Liver (tissue), 8 donors: ENCODE measurements at regions not wholly inside any gene's neighbourhood (a gene's known extent, or its start where the extent isn't known, plus 50 kb on each side); places are given as distances from the start of the nearest gene placed in this dataset.

Experiments used
- DNase-seq: peaks from one replicate; pipeline ENCODE4 v3.0.0-alpha.2; 2017; ENCODE audit warnings: low spot score
- H3K27ac ChIP-seq, 2 donors: one replicate each; pipeline ENCODE4 v1.7.0; 2013; ENCODE audit warnings: inconsistent platforms in 2 of 2, low read length in 2 of 2, control low read depth in 1 of 2, low read depth in 1 of 2, mild to moderate bottlenecking in 1 of 2
- H3K27me3 ChIP-seq, 4 donors: one replicate each; pipeline versions ENCODE4 v1.6.1 to v1.7.0; 2013; ENCODE audit warnings: low read length in 3 of 4, inconsistent platforms in 1 of 4, mild to moderate bottlenecking in 1 of 4, moderate library complexity in 1 of 4; ENCODE audit not compliant: control insufficient read depth in 4 of 4, insufficient read depth in 4 of 4
- H3K36me3 ChIP-seq, 4 donors: one replicate each; pipeline versions ENCODE4 v1.6.1 to v1.7.0; 2013; ENCODE audit warnings: low read length in 3 of 4, mild to moderate bottlenecking in 3 of 4, low read depth in 1 of 4, moderate library complexity in 1 of 4; ENCODE audit not compliant: control insufficient read depth in 4 of 4, insufficient read depth in 3 of 4
- H3K4me1 ChIP-seq, 4 donors: one replicate each; pipeline versions ENCODE4 v1.6.1 to v1.7.0; 2013; ENCODE audit warnings: low read length in 3 of 4, mild to moderate bottlenecking in 3 of 4, moderate library complexity in 1 of 4; ENCODE audit not compliant: control insufficient read depth in 4 of 4, insufficient read depth in 4 of 4
- H3K4me3 ChIP-seq, 3 donors: one replicate each; pipeline versions ENCODE4 v1.6.1 to v1.7.0; 2013; ENCODE audit warnings: low read length in 3 of 3, control low read depth in 1 of 3, low read depth in 1 of 3, mild to moderate bottlenecking in 1 of 3
- H3K9ac ChIP-seq, 2 donors: one replicate each; pipeline ENCODE4 v1.7.0; 2013; ENCODE audit warnings: low read length in 2 of 2, mild to moderate bottlenecking in 2 of 2, moderate library complexity in 2 of 2, control low read depth in 1 of 2, low read depth in 1 of 2
- H3K9me3 ChIP-seq, 4 donors: one replicate each; pipeline versions ENCODE4 v1.6.1 to v1.7.0; 2013; ENCODE audit warnings: low read length in 3 of 4; ENCODE audit not compliant: control insufficient read depth in 4 of 4
- ATF3 ChIP-seq: IDR thresholded peaks from 2 replicates; pipeline ENCODE4 v1.6.1; 2016; ENCODE audit warnings: antibody characterized with exemption
- CTCF ChIP-seq: fragments of 150-350 bp; IDR thresholded peaks from 2 replicates; pipeline ENCODE4 v1.5.1; 2017; ENCODE audit warnings: improper control_type of control experiment, low read depth, low read length; ENCODE audit not compliant: missing input control
- EGR1 ChIP-seq, 2 donors: IDR thresholded peaks; 2 replicates each; pipeline ENCODE4 v1.6.1; 2016 to 2018; ENCODE audit warnings: antibody characterized with exemption in 2 of 2, low read depth in 2 of 2
- FOXA1 ChIP-seq: IDR thresholded peaks from 2 replicates; pipeline ENCODE4 v1.6.1; 2016; ENCODE audit warnings: antibody characterized with exemption
- FOXA2 ChIP-seq: IDR thresholded peaks from 2 replicates; pipeline ENCODE4 v1.6.1; 2016; ENCODE audit warnings: antibody characterized with exemption
- GABPA ChIP-seq, 2 donors: IDR thresholded peaks in 1 of 2; conservative IDR thresholded peaks in 1 of 2; 2 replicates each; pipeline ENCODE4 v1.6.1; 2016; ENCODE audit warnings: antibody characterized with exemption in 2 of 2, mild to moderate bottlenecking in 1 of 2, moderate library complexity in 1 of 2
- HNF4A ChIP-seq, 2 donors: conservative IDR thresholded peaks; 2 replicates each; pipeline ENCODE4 v1.6.1; 2016; ENCODE audit warnings: antibody characterized with exemption in 2 of 2, mild to moderate bottlenecking in 2 of 2
- HNF4G ChIP-seq: IDR thresholded peaks from 2 replicates; pipeline ENCODE4 v1.6.1; 2016; ENCODE audit warnings: antibody characterized with exemption
- JUND ChIP-seq, 2 donors: IDR thresholded peaks; 2 replicates each; pipeline ENCODE4 v1.6.1; 2016; ENCODE audit warnings: antibody characterized with exemption in 2 of 2
- MAX ChIP-seq: IDR thresholded peaks from 2 replicates; pipeline ENCODE4 v1.6.1; 2016; ENCODE audit warnings: antibody characterized with exemption
- NR2F2 ChIP-seq: IDR thresholded peaks from 2 replicates; pipeline ENCODE4 v1.6.1; 2016; ENCODE audit warnings: antibody characterized with exemption
- RAD21 ChIP-seq, 2 donors: IDR thresholded peaks; 2 replicates each; pipeline ENCODE4 v1.6.1; 2016; ENCODE audit warnings: antibody characterized with exemption in 2 of 2, mild to moderate bottlenecking in 2 of 2
- REST ChIP-seq: IDR thresholded peaks from 2 replicates; pipeline ENCODE4 v1.6.1; 2016; ENCODE audit warnings: antibody characterized with exemption, mild to moderate bottlenecking
- RXRA ChIP-seq, 2 donors: IDR thresholded peaks; 2 replicates each; pipeline ENCODE4 v1.6.1; 2017 to 2018; ENCODE audit warnings: antibody characterized with exemption in 2 of 2, mild to moderate bottlenecking in 1 of 2
- SP1 ChIP-seq: IDR thresholded peaks from 2 replicates; pipeline ENCODE4 v1.6.1; 2018; ENCODE audit warnings: antibody characterized with exemption, mild to moderate bottlenecking
- TAF1 ChIP-seq: conservative IDR thresholded peaks from 2 replicates; pipeline ENCODE4 v1.6.1; 2016; ENCODE audit warnings: antibody characterized with exemption, mild to moderate bottlenecking
- YY1 ChIP-seq: IDR thresholded peaks from 2 replicates; pipeline ENCODE4 v1.6.1; 2016; ENCODE audit warnings: antibody characterized with exemption, mild to moderate bottlenecking
- ZBTB33 ChIP-seq: IDR thresholded peaks from 2 replicates; pipeline ENCODE4 v1.6.1; 2016; ENCODE audit warnings: antibody characterized with exemption
- WGBS: extraction: QIAGEN DNeasy Blood & Tissue Kit; methylation state at CpG from one replicate; pipeline ENCODE4 v1.1.7; 2013; 5-methylcytosine and 5-hydroxymethylcytosine counted together
- donor health status: healthy.
- donor health status: healthy.
- donor health status: healthy.
- donor health status: healthy.
- donor health status: healthy.

GRCh38 chr13:18952225-18953016 lies 229.2 kb downstream of the TUBA3C start:
- WGBS = 79% methylated on average over 18 of the region's 18 CpGs
- Histone ChIP-seq H3K4me3 (no peak overlapping the region), H3K9me3 (peaks cover 0 to 4% (median 0%) of the 10 kb centered on the region in 4 donors), H3K27me3 (no peaks in the 10 kb centered on the region), H3K4me1 (no peaks in the 10 kb centered on the region), H3K27ac (no peak overlapping the region), H3K9ac (no peak overlapping the region), H3K36me3 (no peaks in the 10 kb centered on the region)
- no peak for TF ChIP-seq RXRA (IDR thresholded peaks at IDR 0.05)
- no peak for TF ChIP-seq GABPA (IDR thresholded peaks at IDR 0.05 in 1 of 2, conservative IDR thresholded peaks at IDR 0.05 in 1 of 2)
- TF ChIP-seq CTCF = no peak
- no peak for TF ChIP-seq FOXA1
- no peak for TF ChIP-seq TAF1
- no peak for TF ChIP-seq REST
- no peak for TF ChIP-seq EGR1 (IDR thresholded peaks at IDR 0.05; ENCODE audit: low read depth in 2 of 2)
- no peak for TF ChIP-seq HNF4A (conservative IDR thresholded peaks at IDR 0.05)
- TF ChIP-seq MAX = no peak
- no peak for TF ChIP-seq FOXA2
- no peak for TF ChIP-seq YY1
- no peak for TF ChIP-seq SP1
- TF ChIP-seq ATF3 = no peak
- no peak for TF ChIP-seq HNF4G
- TF ChIP-seq ZBTB33 = no peak
- no peak for TF ChIP-seq JUND (IDR thresholded peaks at IDR 0.05)
- no peak for TF ChIP-seq NR2F2
- TF ChIP-seq RAD21 (IDR thresholded peaks at IDR 0.05) = no peak
- DNase-seq = no peak
